ENCODE measurements at regions not wholly inside any gene's neighbourhood (a gene's known extent, or its start where the extent isn't known, plus 50 kb on each side); places are given as distances from the start of the nearest gene placed in this dataset.

DNA sequence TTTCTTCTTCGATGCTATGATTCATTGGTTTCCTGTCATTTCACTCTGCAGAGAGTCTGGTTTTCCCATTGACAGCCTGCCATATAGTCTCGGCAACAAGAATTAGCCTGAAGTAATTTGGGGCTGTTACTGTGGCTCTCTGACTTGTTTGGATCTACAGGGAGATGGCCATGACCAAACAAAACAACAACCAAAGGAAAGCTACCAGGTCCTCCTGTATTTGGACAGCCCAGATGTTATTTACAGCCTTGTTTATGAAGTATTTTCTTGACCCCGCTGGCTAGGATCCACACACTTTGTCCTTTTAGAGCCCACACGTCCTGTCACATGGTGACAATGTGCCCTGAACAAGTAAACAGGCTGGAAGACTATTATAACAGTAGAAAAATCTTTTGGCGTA lies 111.4 kb upstream of the PREP start:
- peak; percentile 41 for DNase-seq

DNA sequence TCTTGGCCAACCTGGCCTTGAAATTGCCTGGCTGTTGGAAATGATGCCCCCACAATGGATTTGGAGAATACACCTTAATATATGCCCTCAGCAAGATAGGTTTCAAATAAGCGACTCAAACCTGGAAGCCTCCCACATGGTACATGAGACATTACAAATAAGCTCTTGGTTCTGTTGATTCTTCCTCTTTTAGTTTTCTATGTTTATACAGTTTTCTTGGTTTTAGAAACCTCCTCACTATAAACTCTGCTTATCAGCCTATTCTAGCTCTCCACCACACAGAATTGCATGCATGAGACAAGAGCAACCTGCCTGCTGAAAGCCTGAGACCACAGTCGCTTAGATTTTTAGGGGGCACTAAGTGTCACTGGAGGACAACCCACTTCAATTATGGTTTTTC lies 108.8 kb upstream of the PREP start:
- DNase-seq = no peak

DNA sequence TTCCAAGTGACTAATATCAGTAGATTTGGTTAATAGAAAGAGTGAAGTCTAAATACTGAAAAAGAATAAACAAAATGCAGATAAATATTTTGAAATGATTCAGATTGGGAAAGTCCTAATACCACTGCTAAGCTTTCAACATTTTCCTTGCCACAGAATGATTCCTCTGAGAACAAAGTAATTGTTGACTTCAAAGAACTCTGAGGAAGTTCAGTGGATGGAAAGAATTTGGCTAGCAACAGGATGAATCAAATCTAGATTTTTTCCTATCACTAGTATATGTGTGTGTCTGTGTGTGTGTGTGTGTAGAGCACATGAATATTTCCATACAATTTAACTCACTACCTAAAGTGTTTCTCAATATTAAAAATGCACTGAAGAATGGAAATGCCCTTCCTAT lies 107.9 kb upstream of the PREP start:
- DNase-seq = no peak

DNA sequence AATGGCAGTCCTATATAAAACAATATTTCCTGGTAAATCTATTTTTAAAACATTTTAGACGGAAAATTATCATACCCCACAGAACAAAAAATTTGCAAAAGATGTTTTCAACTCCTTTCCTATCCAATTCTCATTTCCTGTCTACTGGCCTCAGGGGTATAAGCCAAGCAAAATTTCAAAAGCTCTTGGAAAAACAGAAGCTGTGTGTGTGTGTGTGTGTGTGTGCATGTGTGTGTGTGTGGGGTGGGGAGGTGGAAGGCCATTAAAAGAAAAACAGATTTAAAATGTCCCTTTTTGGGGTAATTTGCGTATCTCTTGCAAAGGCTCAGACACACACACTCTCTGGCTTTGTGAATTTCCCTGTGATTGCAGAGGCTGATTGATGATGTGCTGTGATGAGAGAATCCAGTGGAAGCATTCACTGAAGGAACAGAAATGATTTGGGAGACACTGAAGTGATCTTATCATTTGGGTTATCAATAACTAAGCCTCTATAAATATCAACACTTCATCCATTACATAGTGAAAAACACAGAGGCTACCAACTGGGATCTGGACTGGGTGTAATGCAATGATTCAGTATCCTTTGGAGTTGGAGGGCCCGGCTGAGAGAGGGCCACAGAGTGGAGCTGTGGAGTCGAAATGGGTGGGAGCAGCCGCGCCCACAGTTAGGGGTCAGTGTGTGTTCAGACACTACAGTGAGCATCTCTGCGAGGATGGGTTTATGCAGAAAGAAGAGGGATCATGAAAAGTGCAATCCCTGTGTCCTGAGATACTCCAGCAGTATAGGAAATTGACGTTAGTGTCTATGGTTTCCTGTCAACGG lies 106.8 kb upstream of the PREP start:
- no peak for DNase-seq

DNA sequence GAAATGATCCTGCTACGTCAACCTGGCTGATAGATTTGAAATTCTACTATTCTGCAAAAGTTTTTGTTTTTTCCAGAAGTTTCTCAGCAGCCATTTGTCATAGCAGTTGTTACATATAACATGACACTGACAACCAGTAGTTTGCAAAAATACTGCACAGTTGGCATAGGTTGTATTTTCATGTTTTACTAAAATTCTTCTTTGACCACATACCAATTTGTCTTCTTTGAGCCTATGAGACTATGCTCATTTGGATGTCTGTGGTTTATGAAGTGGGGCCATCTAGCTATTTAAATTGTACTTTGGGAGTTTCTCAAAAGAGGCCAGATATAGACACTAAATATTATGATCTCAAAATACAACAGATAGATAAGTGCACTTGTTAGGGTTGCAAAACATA lies 104.9 kb upstream of the PREP start:
- no peak for DNase-seq

DNA sequence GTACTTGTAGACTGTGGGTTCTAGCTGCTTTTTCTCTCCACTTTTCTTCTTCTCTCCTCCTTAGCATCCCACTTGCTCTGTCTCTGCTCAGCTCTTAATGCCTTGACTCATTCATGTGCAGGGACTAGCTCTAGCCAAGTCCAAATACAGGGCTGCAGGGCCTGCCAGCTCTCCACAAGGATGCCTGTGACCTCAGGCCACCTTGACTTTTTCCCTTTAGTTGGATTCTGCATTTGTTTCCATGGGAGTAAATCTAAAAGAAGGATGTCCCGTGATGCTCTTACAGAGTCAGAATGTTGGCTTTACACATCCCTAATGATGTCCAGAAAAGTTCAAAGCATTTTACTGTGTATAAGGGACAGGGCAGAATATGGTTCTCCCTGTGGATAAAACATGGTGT lies 101.8 kb upstream of the PREP start:
- DNase-seq = no peak

DNA sequence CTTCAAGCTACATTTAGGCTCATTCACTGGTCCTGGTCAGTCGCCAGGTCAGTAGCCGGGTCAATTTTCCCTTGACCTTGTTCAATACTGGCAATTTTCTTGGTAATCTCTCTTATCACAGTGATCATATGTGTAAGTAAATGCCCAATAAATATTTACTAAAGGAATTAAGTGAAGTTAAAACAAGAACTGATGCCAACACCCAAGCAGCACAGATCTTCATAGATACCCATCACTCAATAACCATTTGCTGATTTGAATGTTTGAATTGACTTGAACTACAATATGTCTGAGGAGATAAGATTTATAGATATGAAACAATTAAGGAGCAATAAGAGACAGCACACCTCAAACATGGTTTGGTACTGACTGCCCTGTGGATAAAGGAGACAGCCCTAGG lies 100.8 kb upstream of the PREP start:
- DNase-seq = no peak

DNA sequence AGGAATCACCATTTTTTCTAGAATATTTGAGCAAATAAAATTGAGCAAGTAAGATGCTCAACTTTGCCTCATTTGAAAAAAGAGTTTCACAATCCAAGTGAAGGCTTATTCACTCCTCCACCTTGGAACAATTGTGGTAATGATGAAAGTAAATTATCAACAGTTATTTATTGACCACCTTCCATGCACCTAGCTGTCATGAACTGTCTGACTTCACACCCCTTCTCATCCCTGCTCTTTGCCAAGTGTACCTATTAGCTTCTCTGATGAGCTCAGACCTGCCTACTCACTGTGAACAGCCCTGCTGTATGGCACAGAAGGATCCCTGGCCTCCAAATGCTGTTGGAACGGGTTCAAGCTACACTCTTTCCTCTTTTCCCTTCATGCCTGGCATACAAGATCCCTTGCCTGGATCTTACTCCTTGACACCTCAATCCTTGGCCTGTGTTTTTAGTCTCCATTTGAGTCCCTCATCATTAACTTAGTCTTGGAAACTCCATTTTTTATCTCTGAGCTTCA lies 99.0 kb upstream of the PREP start:
- DNase-seq = no peak

DNA sequence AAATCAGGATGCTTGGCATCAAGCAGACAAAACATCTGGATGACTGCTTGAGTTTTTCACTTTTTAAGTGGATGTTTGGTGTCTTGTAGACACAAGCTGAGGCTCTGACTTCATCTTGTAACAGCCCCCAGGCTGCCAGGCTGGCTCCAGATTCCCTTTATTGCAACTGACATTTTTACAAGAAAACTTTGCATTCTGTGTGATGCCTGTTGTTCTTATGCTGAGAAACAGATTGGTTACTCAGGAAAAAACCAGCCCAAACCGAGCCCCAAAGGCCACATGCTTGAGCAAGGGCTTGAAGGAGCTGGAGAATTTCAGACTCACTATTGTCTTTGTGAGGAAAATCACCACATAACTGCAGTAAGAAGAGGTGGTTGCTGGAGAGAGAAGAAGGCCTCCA lies 98.4 kb upstream of the PREP start:
- DNase-seq = no peak

DNA sequence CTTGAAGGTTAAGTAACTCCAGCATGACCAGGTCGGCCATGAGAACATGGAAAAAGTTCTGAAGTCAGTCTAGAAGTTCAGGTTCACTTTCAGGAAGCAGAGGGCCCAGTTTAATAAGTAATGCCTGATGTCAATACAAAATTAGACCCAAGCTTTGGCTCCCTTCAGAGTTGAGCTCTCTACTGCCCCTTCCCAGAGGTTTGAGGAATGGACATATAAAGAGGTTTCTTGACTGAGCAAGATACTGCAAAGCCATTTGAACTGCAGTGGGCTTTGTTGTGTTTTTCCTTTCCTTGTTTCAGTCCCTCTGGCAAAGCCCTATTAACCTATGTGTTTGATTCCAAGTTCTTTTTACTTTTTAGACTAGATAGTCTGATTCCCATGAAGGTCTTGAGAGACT lies 97.8 kb upstream of the PREP start:
- DNase-seq = no peak

DNA sequence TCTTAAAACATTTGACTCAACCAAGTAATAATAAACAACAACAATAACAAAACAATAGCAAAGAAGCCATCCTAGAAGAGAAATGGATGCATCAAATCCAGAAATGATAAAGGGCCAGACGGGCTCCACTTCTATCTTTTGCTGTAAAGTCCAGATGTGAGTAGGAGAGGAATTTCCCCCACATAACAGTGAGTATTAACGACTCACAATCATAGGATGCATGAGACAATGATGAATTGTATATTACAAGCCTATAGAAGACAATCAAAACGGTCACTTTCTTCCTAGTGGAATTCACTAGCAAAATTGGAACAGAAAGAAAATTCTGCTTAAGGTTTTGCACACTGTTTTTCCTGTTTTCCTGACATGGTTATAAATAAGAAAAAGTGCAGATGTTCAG lies 97.0 kb upstream of the PREP start:
- DNase-seq = no peak

DNA sequence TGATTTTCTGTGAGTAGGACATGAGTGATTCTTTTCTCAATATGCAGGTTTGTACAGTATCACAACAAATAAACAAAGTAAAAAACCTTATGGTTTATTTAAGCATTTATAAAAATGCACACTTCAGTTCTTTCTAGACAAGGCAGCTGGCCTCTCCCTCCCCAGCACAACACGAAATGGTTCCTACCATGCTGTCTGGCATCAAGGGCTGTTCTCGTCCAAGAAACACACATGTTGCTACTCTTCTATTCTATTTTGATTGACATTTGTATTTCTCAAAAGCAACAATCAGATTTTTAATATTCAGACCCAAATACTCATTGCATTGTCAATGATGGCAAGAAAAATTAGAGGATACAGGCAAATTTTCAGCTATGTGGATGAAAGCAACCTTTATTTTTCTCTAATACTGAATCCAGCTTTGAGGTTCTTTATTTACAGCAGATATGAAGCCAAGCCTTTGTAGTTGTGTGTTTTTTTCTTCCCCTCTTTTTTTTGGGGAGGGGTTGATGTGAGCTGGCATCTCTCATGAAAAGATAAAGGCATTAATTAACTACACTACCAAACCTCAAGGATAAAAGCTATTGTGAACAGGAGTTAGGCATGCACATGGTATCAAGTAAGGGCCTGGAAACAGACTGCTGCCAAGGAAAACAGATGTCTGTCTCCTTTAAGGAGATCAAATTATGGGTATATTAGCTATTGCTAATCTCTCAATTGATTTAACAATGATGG lies 96.4 kb upstream of the PREP start:
- DNase-seq = no peak

DNA sequence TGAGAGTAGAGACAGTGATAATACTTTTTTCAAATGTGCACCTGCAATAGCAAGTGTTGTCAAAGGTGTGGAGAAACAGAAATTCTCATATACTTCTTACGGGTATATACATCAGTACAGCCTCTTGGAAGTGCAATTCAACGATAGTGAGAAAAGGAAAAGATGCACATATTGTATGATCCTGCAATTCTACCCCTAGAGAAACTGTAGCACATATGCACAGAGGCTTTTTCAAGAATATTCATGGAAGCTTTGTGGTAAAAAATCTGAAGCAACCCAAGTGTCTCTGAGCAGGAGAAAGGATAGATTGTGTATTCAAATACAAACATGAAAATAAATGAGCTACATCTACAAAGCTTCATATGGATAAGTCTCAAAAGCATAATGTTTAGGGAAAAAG lies 94.7 kb upstream of the PREP start:
- DNase-seq = no peak

DNA sequence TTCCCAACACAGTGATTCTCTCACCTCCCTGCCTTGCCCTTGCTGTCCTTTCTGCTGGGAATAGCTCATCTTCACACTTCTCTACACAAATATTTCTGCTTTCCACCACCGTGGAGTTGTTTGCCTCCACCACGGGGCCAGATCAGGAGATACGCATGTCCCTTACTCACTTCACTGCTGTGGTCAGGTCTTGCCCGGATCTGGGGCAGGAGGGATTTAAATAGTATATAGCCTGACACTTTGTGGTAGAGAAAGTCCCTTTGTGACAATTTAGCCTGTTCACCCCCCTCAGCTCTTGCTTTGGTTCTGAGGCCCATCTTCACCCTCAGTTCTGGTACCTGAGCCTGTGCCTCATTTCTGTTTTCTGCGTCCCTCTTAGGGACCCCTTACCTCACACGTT lies 92.6 kb upstream of the PREP start:
- no peak for DNase-seq

DNA sequence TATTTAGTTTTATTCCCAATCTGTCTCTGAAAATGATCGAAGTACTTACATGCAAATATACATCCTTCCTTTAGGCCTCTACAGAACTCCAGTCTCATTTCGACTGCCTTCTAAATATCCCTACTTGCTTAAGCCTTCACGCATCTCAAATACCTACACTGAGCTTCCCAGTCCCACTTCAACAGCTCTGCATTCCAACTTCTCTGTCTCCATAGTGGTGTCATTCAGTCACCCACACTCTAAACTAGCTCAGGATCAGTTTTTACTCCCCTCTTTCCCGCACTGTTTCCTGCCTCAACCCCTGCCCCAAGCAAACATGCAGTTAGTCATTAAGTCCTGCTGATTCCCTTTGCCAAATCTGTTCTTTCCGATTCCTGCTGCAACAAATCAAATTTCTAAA lies 91.8 kb upstream of the PREP start:
- no peak for DNase-seq

DNA sequence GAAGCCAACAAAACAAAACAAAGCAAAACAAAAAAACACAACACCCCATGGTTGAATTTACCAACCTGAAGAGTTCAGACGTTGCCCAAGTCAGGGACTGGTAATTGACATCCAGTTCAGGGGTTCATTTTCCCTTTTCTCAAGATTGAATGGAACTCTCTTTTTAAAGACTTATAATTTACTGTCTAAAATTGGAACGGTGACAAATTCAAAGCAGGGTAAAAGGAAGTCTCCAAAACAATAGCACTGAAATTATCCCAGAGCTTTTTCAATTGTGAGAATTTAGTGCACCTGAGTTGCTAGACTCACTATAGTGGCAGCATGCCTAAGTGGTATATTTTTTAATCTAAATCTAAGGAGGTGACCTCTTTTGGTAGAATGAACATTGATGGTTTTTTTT lies 90.9 kb upstream of the PREP start:
- DNase-seq = peak; percentile 61

DNA sequence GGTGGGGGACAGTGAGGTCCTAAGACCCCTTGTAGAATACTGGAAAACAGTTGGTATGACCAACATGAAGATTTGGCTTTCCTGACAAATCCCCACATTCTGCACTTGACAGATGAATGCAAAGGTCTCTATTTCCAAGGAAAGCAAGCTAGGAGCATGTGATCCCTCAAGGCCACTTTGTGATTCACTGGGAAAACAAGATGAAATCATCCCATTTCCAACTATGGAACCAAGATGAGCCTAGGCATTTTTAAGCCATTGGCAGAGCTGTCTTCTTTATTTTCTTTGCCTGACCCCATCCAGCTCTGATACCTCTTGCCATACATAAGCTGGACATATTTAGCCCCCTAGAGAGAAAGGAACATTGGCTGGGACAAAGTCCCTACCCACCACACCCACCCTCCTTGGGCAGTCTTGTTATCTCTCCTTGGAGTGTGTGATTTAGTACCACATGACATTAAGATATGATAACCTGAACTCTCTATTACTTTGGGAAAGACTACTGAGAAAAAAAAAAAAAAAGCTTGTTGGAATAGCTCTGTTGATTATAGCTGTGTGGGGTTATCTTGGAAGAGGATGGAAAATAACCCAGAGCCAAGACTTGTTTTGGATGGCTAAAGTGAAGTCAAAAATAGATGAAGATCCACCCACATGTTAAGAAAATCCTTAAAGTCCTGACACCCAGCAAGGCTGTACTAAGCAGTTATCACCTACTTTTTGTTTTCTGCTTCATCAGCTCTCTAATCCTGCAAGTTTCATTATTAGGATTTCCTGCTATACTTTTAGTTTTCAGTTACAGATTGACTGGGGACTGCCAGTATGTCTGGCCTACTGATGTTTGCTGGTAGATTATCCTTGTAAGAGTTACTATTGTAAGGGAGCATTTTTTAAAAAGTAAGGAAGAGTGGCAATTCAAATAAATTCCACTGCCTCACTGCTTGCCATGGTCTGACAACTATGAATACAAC lies 90.1 kb upstream of the PREP start:
- peak; percentile 8 for DNase-seq

DNA sequence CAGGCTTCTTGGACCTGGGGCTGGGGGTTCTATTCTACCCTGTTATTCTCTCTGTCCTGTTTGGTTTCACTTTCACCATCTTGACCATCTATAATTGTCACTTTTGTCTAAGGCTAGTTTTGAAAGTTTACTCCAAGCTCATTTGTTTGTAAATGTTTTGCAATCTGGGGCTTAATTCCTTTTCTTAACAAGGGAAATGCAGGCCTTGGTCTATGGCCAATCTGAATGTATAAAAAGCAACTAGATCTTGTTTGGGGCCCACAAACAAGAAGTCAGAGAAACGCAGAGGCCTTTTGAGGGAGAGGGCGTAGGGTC lies 86.3 kb upstream of the PREP start:
- DNase-seq = no peak

DNA sequence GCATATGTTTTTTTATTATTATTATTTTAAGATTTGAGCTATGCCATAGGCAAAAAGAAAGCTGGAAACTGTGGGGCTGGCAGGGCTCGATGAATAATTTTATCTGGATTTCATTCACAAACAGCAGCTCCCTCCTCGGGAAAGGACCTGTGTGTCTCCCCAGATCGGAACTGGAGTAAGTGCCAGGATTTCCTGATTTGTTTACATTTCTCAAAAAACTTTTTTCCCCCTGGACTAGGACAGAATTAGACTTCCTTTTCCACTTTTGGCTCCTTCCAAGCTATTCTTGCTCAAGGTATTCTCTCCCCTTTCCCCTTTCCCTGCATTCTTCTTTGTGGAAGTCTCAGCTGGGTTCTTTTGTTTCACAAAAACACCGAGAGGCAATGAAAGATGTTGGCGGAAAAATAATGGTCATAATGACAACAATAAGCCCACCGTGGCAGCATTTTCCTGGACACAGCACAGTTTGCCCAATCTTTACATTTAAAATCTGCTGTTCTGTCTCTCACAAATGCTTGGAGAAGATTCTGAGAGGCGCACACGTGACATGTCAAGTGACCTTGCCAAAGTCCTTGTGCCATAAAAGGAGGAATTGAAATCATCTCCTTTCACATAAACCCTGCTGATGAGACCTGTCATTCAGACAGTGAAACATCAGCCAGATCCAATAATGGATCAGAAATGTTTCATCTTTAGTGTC lies 85.8 kb upstream of the PREP start:
- DNase-seq = peak; percentile 70

DNA sequence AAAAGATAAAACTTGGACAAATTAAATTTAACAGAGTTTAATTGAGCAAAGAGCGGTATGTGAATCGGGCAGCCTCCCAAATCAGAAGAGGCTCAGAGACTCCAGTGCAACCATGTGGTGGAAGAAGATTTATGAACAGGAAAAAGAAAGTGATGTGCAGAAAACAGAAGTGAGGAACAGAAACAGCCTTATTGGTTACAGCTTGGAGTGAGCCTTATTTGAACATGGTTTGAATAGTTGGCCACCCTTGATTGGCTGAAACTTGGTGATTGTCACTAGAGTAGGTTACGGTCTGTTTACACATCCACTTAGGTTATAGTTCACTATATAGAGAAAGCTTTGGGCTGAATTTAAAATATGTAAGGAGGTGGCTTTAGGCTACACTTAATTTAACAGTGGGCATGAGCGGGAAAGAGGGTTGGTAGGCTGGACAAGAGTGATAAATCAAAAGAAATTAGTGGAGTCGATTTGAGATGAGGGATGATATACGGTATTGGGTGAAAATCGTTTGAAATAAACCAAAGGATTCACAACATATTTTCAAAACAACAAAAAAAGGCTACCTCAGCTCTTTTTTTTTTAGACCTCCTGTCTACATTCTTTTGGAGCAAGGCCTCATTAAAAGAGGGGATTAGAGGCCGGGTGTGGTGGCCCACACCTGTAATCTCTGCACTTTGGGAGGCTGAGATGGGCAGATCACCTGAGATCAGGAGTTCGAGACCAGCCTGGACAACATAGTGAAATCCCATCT lies 84.3 kb upstream of the PREP start:
- no peak for DNase-seq

DNA sequence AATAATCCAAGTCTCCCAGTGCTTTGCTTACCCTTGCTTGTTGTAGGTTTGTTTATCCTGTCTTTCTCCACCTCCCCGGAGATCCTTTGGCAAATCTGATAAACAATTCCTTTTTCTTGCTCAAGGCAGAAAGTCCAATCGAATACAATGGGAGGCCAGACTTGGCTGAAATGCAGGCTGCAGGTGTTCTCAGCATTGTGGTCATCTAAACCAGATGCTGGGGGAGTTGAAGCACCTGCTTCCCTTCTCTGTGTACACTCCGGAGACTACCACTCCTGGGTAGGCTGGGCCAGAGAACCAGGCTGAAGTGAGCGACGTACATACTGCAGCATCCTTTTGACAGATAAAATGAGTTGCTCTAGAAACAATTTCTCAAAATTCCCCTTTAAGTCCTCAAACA lies 82.6 kb upstream of the PREP start:
- peak; percentile 64 for DNase-seq

Measured in dermis blood vessel endothelial cell (primary cell).